Endothelial cell of umbilical vein (primary cell): ENCODE measurements at regions not wholly inside any gene's neighbourhood (a gene's known extent, or its start where the extent isn't known, plus 50 kb on each side); places are given as distances from the start of the nearest gene placed in this dataset.

Experiments
- BruUV-seq: library from RNA; stranded (reverse); fragments of 400-500 nt; replicated peaks from 2 replicates; lab custom pipeline; 2021; lab: Mats Ljungman, UMichigan
- CTCF ChIA-PET: fragments of 300-600, 350-600 bp; sonication (Branson Sonifier 250); formaldehyde crosslinking; loops from one replicate; lab custom pipeline; 2021; ENCODE audit warnings: antibody characterized with exemption, inconsistent platforms; lab: Charles Lee
- POLR2A ChIA-PET: fragments of 300-600, 350-600 bp; sonication (Branson Sonifier 250); formaldehyde crosslinking; loops from one replicate; lab custom pipeline; 2021; ENCODE audit warnings: antibody characterized with exemption, inconsistent platforms; lab: Charles Lee
- DNase-seq: peaks from one replicate; pipeline ENCODE4 v3.0.0-alpha.2; 2011; ENCODE audit warnings: low read depth, low spot score
- FAIRE-seq: peaks from 2 replicates; lab custom pipeline; 2011; peaks lifted over from hg19 to GRCh38; lab: Jason Lieb, UNC
- H2AFZ ChIP-seq: 2 replicates; pipeline ENCODE4 v1.6.0; 2012; ENCODE audit warnings: low read depth, low read length, control low read depth, inconsistent platforms
- H3K27ac ChIP-seq: 2 replicates; pipeline ENCODE4 v1.5.1; 2011; ENCODE audit warnings: low read depth, mild to moderate bottlenecking, control low read depth, low read length, moderate library complexity; ENCODE audit not compliant: insufficient read depth
- H3K27me3 ChIP-seq, 2 experiments: 2 replicates each; pipeline versions ENCODE4 v1.6.0 to v1.6.1; 2011; ENCODE audit warnings: low read length in 2 of 2, mixed read lengths in 1 of 2; ENCODE audit not compliant: control insufficient read depth in 2 of 2, insufficient read depth in 2 of 2
- H3K36me3 ChIP-seq, 2 experiments: 2 replicates in 1 of 2; 3 replicates in 1 of 2; pipeline ENCODE4 v1.5.1; 2011; ENCODE audit warnings: low read length in 2 of 2, mild to moderate bottlenecking in 1 of 2, moderate library complexity in 1 of 2; ENCODE audit not compliant: control insufficient read depth in 2 of 2, insufficient read depth in 2 of 2; ENCODE audit errors: extremely low read depth in 1 of 2
- H3K4me1 ChIP-seq: 3 replicates; pipeline ENCODE4 v1.5.1; 2011; ENCODE audit warnings: mild to moderate bottlenecking, low read length; ENCODE audit not compliant: control insufficient read depth, insufficient read depth; ENCODE audit errors: extremely low read depth
- H3K4me2 ChIP-seq: 2 replicates; pipeline ENCODE4 v1.6.1; 2011; ENCODE audit warnings: low read length, control low read depth, mixed read lengths; ENCODE audit not compliant: insufficient read depth
- H3K4me3 ChIP-seq, 3 experiments: fragments of 200-600 bp in 1 of 3; sonication (generic), shearing (Covaris generic) in 1 of 3; replicated peaks in 1 of 3; 2 replicates each; pipeline ENCODE4 v1.5.1; 2011 to 2016; ENCODE audit warnings: control low read depth in 3 of 3, low read length in 3 of 3, mild to moderate bottlenecking in 2 of 3, inconsistent platforms in 1 of 3, low read depth in 1 of 3, moderate library complexity in 1 of 3; ENCODE audit not compliant: insufficient read depth in 1 of 3
- H3K79me2 ChIP-seq: 2 replicates; pipeline ENCODE4 v1.6.0; 2012; ENCODE audit warnings: low read length, inconsistent platforms; ENCODE audit not compliant: control insufficient read depth, insufficient read depth
- H3K9ac ChIP-seq: replicated peaks from 2 replicates; pipeline ENCODE3; 2011; ENCODE audit warnings: low read length, control low read depth; ENCODE audit not compliant: insufficient read depth; ENCODE audit errors: extremely low read depth
- H3K9me1 ChIP-seq: replicated peaks from 3 replicates; pipeline ENCODE4 v1.6.0; 2011; ENCODE audit warnings: mild to moderate bottlenecking, low read length; ENCODE audit not compliant: control insufficient read depth, insufficient read depth; ENCODE audit errors: extremely low read depth
- H3K9me3 ChIP-seq: replicated peaks from 2 replicates; pipeline ENCODE4 v1.5.1; 2012; ENCODE audit warnings: low read length, inconsistent platforms; ENCODE audit not compliant: control insufficient read depth, insufficient read depth
- H4K20me1 ChIP-seq: replicated peaks from 2 replicates; pipeline ENCODE3; 2011; ENCODE audit warnings: mild to moderate bottlenecking, low read length; ENCODE audit not compliant: control insufficient read depth, insufficient read depth; ENCODE audit errors: extremely low read depth
- EZH2 ChIP-seq: IDR thresholded peaks from 2 replicates; pipeline ENCODE4 v1.6.1; 2012; ENCODE audit warnings: borderline replicate concordance, low read depth, mild to moderate bottlenecking, moderate library complexity, low read length, inconsistent platforms; ENCODE audit not compliant: severe bottlenecking
- FOS ChIP-seq: IDR thresholded peaks from 2 replicates; pipeline ENCODE4 v1.6.1; 2011; ENCODE audit warnings: mild to moderate bottlenecking, low read length, moderate library complexity, borderline replicate concordance; ENCODE audit not compliant: insufficient read depth
- GATA2 ChIP-seq: IDR thresholded peaks from 2 replicates; pipeline ENCODE4 v1.7.0; 2011; ENCODE audit warnings: low read depth, mild to moderate bottlenecking, moderate library complexity, mixed read lengths, low read length; ENCODE audit not compliant: insufficient read length, insufficient read depth
- POLR2AphosphoS5 ChIP-seq: IDR thresholded peaks from 2 replicates; pipeline ENCODE4 v1.6.1; 2012; ENCODE audit warnings: low read depth, mild to moderate bottlenecking, control low read depth, low read length, moderate library complexity; ENCODE audit not compliant: insufficient read depth
- dilution Hi-C: fragments of 300-500 bp; cut with MboI; formaldehyde crosslinking; loops from one replicate; pipeline ENCODE4 v1.15.0; 2019; ENCODE audit warnings: low sequenced_read_pairs; ENCODE audit not compliant: extremely low pct_ligation_motif_present
- intact Hi-C: fragments of 100-400 bp; cut with micrococcal nuclease; formaldehyde crosslinking; loops from one replicate; pipeline ENCODE4 v1.10.0; 2022
- TF ChIP-seq, protein P1 (sequence below): IDR thresholded peaks from 2 replicates; pipeline ENCODE4 v1.6.1; 2011; ENCODE audit not compliant: insufficient read depth, insufficient read length
- TF ChIP-seq, protein P2 (sequence below), 2 donors: IDR thresholded peaks; 1 replicate in 1 of 2; 2 replicates in 1 of 2; pipeline ENCODE4 v1.5.1; 2011; ENCODE audit warnings: low read length in 2 of 2, mild to moderate bottlenecking in 2 of 2, moderate library complexity in 2 of 2, control low read depth in 1 of 2, inconsistent platforms in 1 of 2, low read depth in 1 of 2; ENCODE audit not compliant: insufficient read depth in 1 of 2; ENCODE audit errors: extremely low read depth in 1 of 2

DNA sequence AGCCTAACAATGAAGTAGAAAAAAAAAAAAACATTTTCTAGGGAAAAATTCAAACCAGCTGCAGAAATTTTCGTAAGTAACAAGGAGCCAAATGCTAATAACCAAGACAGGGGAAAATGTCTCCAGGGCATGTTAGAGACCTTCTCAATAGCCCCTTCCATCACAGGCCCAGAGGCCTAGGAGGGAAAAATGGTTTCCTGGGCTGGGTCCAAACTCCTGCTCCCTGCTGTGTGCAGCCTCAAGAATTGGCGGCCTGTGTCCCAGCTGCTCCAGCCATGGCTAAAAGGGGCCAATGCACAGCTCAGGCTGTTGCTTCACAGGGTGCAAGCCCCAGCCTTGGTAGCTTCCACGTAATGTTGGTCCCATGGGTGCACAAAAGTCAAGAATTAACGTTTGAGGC is 266.2 kb downstream of the ZEB2 start:
- ChIA-PET CTCF (no interaction called here), POLR2A (no interaction called here)
- Histone ChIP-seq H4K20me1 (no peaks in the 10 kb centered on the region), H3K79me2 (no peaks in the 10 kb centered on the region), H3K4me3 (no peak overlapping the region), H3K4me2 (no peak overlapping the region), H3K9me1 (no peaks in the 10 kb centered on the region), H3K4me1 (no peaks in the 10 kb centered on the region), H3K36me3 (no peaks in the 10 kb centered on the region), H3K27ac (no peak overlapping the region), H3K9me3 (no peaks in the 10 kb centered on the region), H3K9ac (no peak overlapping the region), H2AFZ (no peak overlapping the region), H3K27me3 (no peaks in the 10 kb centered on the region)
- FAIRE-seq (no peak), DNase-seq (no peak)
- intact Hi-C loops (no loop called here), dilution Hi-C loops (no loop called here)
- BruUV-seq, result no TSS peak
- no peak for TF ChIP-seq FOS
- TF ChIP-seq EZH2, result no peak
- TF ChIP-seq, protein P1, sequence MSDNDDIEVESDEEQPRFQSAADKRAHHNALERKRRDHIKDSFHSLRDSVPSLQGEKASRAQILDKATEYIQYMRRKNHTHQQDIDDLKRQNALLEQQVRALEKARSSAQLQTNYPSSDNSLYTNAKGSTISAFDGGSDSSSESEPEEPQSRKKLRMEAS, result no peak
- TF ChIP-seq GATA2, result no peak
- no peak for TF ChIP-seq POLR2AphosphoS5
- TF ChIP-seq, protein P2, sequence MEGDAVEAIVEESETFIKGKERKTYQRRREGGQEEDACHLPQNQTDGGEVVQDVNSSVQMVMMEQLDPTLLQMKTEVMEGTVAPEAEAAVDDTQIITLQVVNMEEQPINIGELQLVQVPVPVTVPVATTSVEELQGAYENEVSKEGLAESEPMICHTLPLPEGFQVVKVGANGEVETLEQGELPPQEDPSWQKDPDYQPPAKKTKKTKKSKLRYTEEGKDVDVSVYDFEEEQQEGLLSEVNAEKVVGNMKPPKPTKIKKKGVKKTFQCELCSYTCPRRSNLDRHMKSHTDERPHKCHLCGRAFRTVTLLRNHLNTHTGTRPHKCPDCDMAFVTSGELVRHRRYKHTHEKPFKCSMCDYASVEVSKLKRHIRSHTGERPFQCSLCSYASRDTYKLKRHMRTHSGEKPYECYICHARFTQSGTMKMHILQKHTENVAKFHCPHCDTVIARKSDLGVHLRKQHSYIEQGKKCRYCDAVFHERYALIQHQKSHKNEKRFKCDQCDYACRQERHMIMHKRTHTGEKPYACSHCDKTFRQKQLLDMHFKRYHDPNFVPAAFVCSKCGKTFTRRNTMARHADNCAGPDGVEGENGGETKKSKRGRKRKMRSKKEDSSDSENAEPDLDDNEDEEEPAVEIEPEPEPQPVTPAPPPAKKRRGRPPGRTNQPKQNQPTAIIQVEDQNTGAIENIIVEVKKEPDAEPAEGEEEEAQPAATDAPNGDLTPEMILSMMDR (IDR thresholded peaks at IDR 0.05; ENCODE audit: extremely low read depth in 1 of 2, insufficient read depth in 1 of 2, low read depth in 1 of 2, low read length in 2 of 2), result no peak
